Sigmoid colon (tissue), 6 donors: ENCODE measurements at regions not wholly inside any gene's neighbourhood (a gene's known extent, or its start where the extent isn't known, plus 50 kb on each side); places are given as distances from the start of the nearest gene placed in this dataset.

ENCODE experiments used
- DNase-seq: peaks from one replicate; pipeline ENCODE4 v3.0.0-alpha.2; 2019
- H3K27ac ChIP-seq, 4 donors: fragments of 200-600 bp; sonication (generic); one replicate each; pipeline ENCODE4 v1.5.1; 2016 to 2019; ENCODE audit warnings: mild to moderate bottlenecking in 1 of 4
- H3K27me3 ChIP-seq, 3 donors: fragments of 200-600 bp; sonication (generic); one replicate each; pipeline ENCODE4 v1.5.1; 2019; ENCODE audit warnings: mild to moderate bottlenecking in 1 of 3
- H3K36me3 ChIP-seq, 4 donors: fragments of 200-600 bp; sonication (generic); one replicate each; pipeline ENCODE4 v1.5.1; 2016 to 2019
- H3K4me1 ChIP-seq, 4 donors: fragments of 200-600 bp; sonication (generic); one replicate each; pipeline ENCODE4 v1.5.1; 2017 to 2019
- H3K4me3 ChIP-seq, 4 donors: fragments of 200-600 bp; sonication (generic); one replicate each; pipeline ENCODE4 v1.5.1; 2017 to 2019; ENCODE audit warnings: mild to moderate bottlenecking in 2 of 4, moderate library complexity in 1 of 4
- H3K9me3 ChIP-seq, 4 donors: fragments of 200-600 bp in 3 of 4; sonication (generic) in 3 of 4; one replicate each; pipeline versions ENCODE4 v1.5.1 to v1.6.1; 2013 to 2019
- EP300 ChIP-seq, 4 donors: sonication (generic); formaldehyde crosslinking; IDR thresholded peaks; one replicate each; pipeline ENCODE4 v1.6.1; 2017; ENCODE audit warnings: antibody characterized with exemption in 4 of 4
- POLR2A ChIP-seq, 2 donors: fragments of 450-650 bp; IDR thresholded peaks; one replicate each; pipeline ENCODE4 v1.6.1; 2016; ENCODE audit warnings: antibody characterized with exemption in 2 of 2, mild to moderate bottlenecking in 2 of 2, moderate library complexity in 2 of 2
- POLR2AphosphoS5 ChIP-seq, 4 donors: sonication (generic); formaldehyde crosslinking; IDR thresholded peaks; one replicate each; pipeline ENCODE4 v1.6.1; 2017; ENCODE audit warnings: antibody characterized with exemption in 4 of 4
- WGBS, 2 donors: extraction: QIAGEN DNeasy Blood & Tissue Kit; methylation state at CpG; one replicate each; pipeline ENCODE4 v1.1.7; 2013; 5-methylcytosine and 5-hydroxymethylcytosine counted together
- intact Hi-C: fragments of 100-400 bp; cut with DNase I; formaldehyde crosslinking; loops from one replicate; pipeline ENCODE4 v1.15.1; 2023
- TF ChIP-seq, protein P1 (sequence below), 4 experiments: fragments of 450-650 bp in 3 of 4; fragments of 200-600 bp in 1 of 4; IDR thresholded peaks; one replicate each; pipeline ENCODE4 v1.5.1; 2016 to 2019; ENCODE audit warnings: antibody characterized with exemption in 4 of 4, mild to moderate bottlenecking in 3 of 4, moderate library complexity in 2 of 4
- donor health status: healthy with polysubstance abuse.
- donor health status: healthy.

DNA sequence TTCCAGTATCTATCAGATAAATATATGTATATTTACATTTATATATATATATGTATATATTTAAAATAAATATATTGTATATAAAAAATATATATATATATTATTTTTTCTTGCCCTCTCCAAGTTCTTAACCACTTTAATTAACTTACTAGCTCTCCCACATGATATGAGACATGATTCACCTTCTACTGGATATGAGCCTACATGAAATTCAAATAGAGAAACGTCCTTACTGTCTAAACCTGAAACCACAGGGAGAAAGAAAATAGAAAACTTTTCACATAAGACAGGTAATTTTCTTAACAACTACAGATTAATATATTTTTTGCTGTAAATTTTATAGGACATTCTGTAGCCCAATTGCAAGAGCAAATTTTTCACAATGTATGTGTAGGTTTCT is 391.6 kb downstream of the ETS1 start:
- no peak overlapping the region for H3K4me3 ChIP-seq
- 59 to 72% methylated on average over 1 of the region's 1 CpG for WGBS, 2 donors

DNA sequence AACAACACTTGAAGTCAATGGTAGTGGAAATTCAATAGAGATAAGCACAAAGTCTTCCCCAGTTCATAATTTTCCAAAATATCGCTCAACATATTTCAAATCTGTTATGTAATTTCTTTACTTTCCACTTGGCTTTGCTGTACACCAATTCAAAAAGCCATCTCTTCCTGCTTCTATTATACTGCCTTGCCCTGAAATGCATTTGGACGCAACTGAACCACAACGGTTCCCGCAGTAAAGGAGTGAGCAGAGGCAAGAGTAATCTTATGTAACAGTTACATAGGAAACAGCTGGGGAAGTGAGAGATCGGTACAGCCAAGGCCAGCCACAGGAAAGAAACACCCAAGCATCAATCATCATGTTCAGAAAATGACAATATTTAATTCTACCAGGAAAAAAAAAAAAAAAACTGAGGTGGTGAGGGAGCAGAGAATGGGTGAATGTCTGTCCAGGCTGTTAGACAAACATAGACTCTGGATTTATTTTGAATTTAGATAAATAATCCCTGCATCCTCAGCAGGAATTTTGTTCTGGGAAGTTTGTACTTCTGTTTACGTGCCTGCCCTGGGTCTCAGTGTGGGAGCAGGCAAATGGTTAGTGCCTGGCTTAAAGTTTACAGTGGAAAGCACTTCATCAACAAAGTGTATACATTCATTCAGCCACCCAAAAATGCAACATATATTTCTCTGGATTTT is 392.2 kb downstream of the ETS1 start:
- 34 to 79% methylated on average over 6 of the region's 6 CpGs for WGBS, 2 donors
- DNase-seq, result no peak
- Histone ChIP-seq H3K4me3 (no peak overlapping the region), H3K27me3 (no peaks in the 10 kb centered on the region), H3K4me1 (no peaks in the 10 kb centered on the region), H3K27ac (no peak overlapping the region), H3K36me3 (no peaks in the 10 kb centered on the region), H3K9me3 (no peaks in the 10 kb centered on the region)
- intact Hi-C loops, result no loop called here
- TF ChIP-seq EP300 (IDR thresholded peaks at IDR 0.05) (no peak), POLR2A (IDR thresholded peaks at IDR 0.05) (no peak), POLR2AphosphoS5 (IDR thresholded peaks at IDR 0.05) (no peak)
- TF ChIP-seq, protein P1, sequence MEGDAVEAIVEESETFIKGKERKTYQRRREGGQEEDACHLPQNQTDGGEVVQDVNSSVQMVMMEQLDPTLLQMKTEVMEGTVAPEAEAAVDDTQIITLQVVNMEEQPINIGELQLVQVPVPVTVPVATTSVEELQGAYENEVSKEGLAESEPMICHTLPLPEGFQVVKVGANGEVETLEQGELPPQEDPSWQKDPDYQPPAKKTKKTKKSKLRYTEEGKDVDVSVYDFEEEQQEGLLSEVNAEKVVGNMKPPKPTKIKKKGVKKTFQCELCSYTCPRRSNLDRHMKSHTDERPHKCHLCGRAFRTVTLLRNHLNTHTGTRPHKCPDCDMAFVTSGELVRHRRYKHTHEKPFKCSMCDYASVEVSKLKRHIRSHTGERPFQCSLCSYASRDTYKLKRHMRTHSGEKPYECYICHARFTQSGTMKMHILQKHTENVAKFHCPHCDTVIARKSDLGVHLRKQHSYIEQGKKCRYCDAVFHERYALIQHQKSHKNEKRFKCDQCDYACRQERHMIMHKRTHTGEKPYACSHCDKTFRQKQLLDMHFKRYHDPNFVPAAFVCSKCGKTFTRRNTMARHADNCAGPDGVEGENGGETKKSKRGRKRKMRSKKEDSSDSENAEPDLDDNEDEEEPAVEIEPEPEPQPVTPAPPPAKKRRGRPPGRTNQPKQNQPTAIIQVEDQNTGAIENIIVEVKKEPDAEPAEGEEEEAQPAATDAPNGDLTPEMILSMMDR (IDR thresholded peaks at IDR 0.05), result no peak

More for the DNA sequence above, 391.6 kb downstream of the ETS1 start:
- H3K27me3 ChIP-seq, result no peaks in the 10 kb centered on the region
- no peak overlapping the region for H3K27ac ChIP-seq
- H3K4me1 ChIP-seq, result no peaks in the 10 kb centered on the region
- no peak for DNase-seq
- no peaks in the 10 kb centered on the region for H3K36me3 ChIP-seq
- no peaks in the 10 kb centered on the region for H3K9me3 ChIP-seq
- intact Hi-C loops, result no loop called here
- TF ChIP-seq, protein P1 (IDR thresholded peaks at IDR 0.05), result no peak
- TF ChIP-seq POLR2AphosphoS5 (IDR thresholded peaks at IDR 0.05), result no peak

DNA sequence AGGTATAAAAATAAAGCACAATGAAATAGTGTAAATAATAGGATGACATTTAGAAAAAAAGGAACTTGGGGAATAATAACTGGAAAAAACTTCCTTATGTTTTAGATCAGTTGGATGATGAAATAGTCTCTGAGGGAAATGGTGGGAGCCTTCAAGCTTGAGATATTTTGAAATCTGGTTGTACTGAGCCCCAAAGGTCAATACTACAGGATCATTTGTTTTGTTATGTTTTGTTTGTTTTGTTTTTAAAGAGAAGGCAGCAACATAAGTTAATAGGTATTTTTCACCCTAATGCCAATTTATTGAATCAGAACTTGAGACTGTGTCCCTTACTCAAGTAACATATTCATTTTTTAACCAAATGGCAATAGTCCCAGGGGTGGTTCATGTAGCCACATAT is 393.1 kb downstream of the ETS1 start:
- no peak for DNase-seq
- intact Hi-C loops, result no loop called here
- Histone ChIP-seq H3K36me3 (no peaks in the 10 kb centered on the region), H3K4me1 (no peaks in the 10 kb centered on the region), H3K27me3 (no peaks in the 10 kb centered on the region), H3K27ac (no peak overlapping the region), H3K4me3 (no peak overlapping the region), H3K9me3 (no peaks in the 10 kb centered on the region)
- TF ChIP-seq EP300 (IDR thresholded peaks at IDR 0.05) (no peak), POLR2AphosphoS5 (IDR thresholded peaks at IDR 0.05) (no peak), POLR2A (IDR thresholded peaks at IDR 0.05) (no peak)
- TF ChIP-seq, protein P1 (IDR thresholded peaks at IDR 0.05), result no peak

DNA sequence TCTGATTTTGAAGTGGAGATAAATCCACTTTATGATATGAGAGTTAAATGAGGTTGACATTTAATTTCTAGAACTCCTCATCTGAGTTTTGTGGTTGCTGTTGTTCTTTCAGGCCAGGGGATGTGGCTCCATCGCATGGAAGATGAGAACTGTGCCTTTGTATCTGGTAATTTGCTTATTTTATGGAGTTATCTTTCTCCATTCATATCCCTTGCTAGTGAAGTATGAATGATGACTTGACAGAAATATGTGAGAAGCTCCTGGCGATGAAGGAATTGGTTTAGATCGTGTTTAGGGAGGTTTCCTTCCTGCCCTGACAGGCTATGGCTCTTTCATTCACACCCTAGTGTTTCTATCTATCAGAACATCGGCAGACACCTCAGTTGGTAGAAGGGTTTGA is 393.7 kb downstream of the ETS1 start:
- H3K27me3 ChIP-seq, result no peaks in the 10 kb centered on the region
- no peak overlapping the region for H3K27ac ChIP-seq
- intact Hi-C loops, result no loop called here
- H3K36me3 ChIP-seq, result no peaks in the 10 kb centered on the region
- H3K4me1 ChIP-seq, result no peaks in the 10 kb centered on the region
- DNase-seq, result no peak
- WGBS, 2 donors, result 60 to 93% methylated on average over 4 of the region's 4 CpGs
- TF ChIP-seq, protein P1 (IDR thresholded peaks at IDR 0.05), result no peak
- no peak for TF ChIP-seq POLR2AphosphoS5 (IDR thresholded peaks at IDR 0.05)
- no peak for TF ChIP-seq EP300 (IDR thresholded peaks at IDR 0.05)
- no peak for TF ChIP-seq POLR2A (IDR thresholded peaks at IDR 0.05)
- no peak overlapping the region for H3K4me3 ChIP-seq
- H3K9me3 ChIP-seq, result no peaks in the 10 kb centered on the region

DNA sequence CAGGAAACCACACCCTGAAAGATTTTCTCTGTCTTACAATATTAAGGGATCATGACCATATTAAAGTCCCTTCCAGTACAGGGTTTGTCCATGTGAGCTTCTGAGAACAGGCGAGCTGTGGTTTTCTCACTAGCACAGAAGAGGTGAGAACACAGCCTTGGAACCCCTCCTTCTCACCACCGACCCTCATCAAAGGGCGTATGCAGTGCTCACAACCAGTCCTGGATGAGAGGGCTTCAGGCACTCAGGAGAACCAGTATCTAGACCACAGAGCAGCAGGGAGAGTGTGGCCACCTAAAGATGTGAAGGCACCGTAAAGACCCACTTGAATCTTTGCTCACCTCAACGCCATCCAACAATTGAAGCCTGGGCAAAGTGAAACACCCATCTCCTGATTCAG is 397.0 kb downstream of the ETS1 start:
- 86 to 91% methylated on average over 5 of the region's 5 CpGs for WGBS, 2 donors
- Histone ChIP-seq H3K27ac (no peak overlapping the region), H3K27me3 (no peaks in the 10 kb centered on the region), H3K4me3 (no peak overlapping the region), H3K9me3 (no peaks in the 10 kb centered on the region), H3K36me3 (no peaks in the 10 kb centered on the region), H3K4me1 (no peaks in the 10 kb centered on the region)
- TF ChIP-seq POLR2AphosphoS5 (IDR thresholded peaks at IDR 0.05) (no peak), EP300 (IDR thresholded peaks at IDR 0.05) (no peak), POLR2A (IDR thresholded peaks at IDR 0.05) (no peak)
- TF ChIP-seq, protein P1 (IDR thresholded peaks at IDR 0.05), result no peak
- intact Hi-C loops, result no loop called here
- DNase-seq, result no peak
